HL-60 (cell line): ENCODE measurements at regions not wholly inside any gene's neighbourhood (a gene's known extent, or its start where the extent isn't known, plus 50 kb on each side); places are given as distances from the start of the nearest gene placed in this dataset.
A peak's percentile ranks its signal among the peaks of the same experiment; 100 is the strongest.

ENCODE experiments used
- DNase-seq, 2 experiments: peaks; one replicate each; pipeline ENCODE4 v3.0.0-alpha.2; 2010 to 2020; ENCODE audit warnings: low read depth in 1 of 2, low spot score in 1 of 2
- H3K27ac ChIP-seq: fragments of 250-450 bp; sonication (Bioruptor Pico); replicated peaks from 2 replicates; pipeline ENCODE4 v1.5.1; 2020; ENCODE audit warnings: mild to moderate bottlenecking, moderate library complexity
- H3K27me3 ChIP-seq: fragments of 250-450 bp; sonication (Bioruptor Pico); 2 replicates; pipeline ENCODE4 v1.5.1; 2021; ENCODE audit warnings: mild to moderate bottlenecking, moderate library complexity; ENCODE audit not compliant: insufficient read depth, poor library complexity, severe bottlenecking
- H3K4me3 ChIP-seq: replicated peaks from 2 replicates; pipeline ENCODE4 v1.5.1; 2011; ENCODE audit warnings: mild to moderate bottlenecking, control low read depth, low read length; ENCODE audit not compliant: insufficient read depth
- GABPA ChIP-seq: IDR thresholded peaks from 2 replicates; pipeline ENCODE4 v1.6.1; 2012; ENCODE audit warnings: low read depth
- POLR2AphosphoS5 ChIP-seq: IDR thresholded peaks from 2 replicates; pipeline ENCODE4 v1.6.1; 2012; ENCODE audit warnings: low read depth
- SPI1 ChIP-seq: IDR thresholded peaks from 2 replicates; pipeline ENCODE4 v1.6.1; 2012; ENCODE audit warnings: low read depth, mild to moderate bottlenecking, borderline replicate concordance
- TF ChIP-seq, protein P1 (sequence below): IDR thresholded peaks from 2 replicates; pipeline ENCODE4 v1.6.1; 2012; ENCODE audit warnings: low read depth; ENCODE audit not compliant: insufficient replicate concordance
- TF ChIP-seq, protein P2 (sequence below): IDR thresholded peaks from one replicate; pipeline ENCODE4 v1.5.1; 2011; ENCODE audit warnings: low read length, control low read depth, inconsistent platforms; ENCODE audit not compliant: insufficient read depth

GRCh38 chr4:14529653-14530052 lies 472.6 kb upstream of the CPEB2 start:
- H3K27me3 ChIP-seq: no peaks in the 10 kb centered on the region
- H3K4me3 ChIP-seq: no peak overlapping the region
- TF ChIP-seq SPI1: peak; percentile 86
- TF ChIP-seq GABPA: no peak
- DNase-seq: peak in 1 of 2 experiments; percentile 57
- no peak overlapping the region for H3K27ac ChIP-seq

DNA sequence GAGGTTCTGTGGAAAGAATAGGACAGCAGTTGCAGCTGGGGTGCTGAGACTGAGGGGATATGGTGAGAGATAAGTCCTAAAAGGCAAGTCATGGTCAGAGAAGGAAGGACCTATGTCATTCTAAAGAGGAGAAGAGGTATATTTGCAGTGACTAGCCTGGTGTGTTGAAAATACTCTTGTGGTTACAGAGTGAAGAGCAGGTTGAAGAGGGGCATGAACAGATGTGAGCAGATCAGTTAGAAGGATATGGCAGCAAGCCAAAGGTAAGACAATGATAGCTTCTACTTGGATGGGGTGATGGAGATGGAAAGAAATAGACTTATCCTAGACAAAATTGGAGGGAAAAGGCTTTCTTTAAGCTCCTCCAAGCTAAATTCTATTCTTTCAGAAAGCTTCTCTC lies 469.8 kb upstream of the CPEB2 start:
- TF ChIP-seq, protein P1, sequence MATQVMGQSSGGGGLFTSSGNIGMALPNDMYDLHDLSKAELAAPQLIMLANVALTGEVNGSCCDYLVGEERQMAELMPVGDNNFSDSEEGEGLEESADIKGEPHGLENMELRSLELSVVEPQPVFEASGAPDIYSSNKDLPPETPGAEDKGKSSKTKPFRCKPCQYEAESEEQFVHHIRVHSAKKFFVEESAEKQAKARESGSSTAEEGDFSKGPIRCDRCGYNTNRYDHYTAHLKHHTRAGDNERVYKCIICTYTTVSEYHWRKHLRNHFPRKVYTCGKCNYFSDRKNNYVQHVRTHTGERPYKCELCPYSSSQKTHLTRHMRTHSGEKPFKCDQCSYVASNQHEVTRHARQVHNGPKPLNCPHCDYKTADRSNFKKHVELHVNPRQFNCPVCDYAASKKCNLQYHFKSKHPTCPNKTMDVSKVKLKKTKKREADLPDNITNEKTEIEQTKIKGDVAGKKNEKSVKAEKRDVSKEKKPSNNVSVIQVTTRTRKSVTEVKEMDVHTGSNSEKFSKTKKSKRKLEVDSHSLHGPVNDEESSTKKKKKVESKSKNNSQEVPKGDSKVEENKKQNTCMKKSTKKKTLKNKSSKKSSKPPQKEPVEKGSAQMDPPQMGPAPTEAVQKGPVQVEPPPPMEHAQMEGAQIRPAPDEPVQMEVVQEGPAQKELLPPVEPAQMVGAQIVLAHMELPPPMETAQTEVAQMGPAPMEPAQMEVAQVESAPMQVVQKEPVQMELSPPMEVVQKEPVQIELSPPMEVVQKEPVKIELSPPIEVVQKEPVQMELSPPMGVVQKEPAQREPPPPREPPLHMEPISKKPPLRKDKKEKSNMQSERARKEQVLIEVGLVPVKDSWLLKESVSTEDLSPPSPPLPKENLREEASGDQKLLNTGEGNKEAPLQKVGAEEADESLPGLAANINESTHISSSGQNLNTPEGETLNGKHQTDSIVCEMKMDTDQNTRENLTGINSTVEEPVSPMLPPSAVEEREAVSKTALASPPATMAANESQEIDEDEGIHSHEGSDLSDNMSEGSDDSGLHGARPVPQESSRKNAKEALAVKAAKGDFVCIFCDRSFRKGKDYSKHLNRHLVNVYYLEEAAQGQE: no peak
- no peaks in the 10 kb centered on the region for H3K27me3 ChIP-seq
- no peak overlapping the region for H3K27ac ChIP-seq
- no peak overlapping the region for H3K4me3 ChIP-seq
- no peak for DNase-seq

- Histone ChIP-seq H3K27me3 (no peaks in the 10 kb centered on the region), H3K4me3 (no peak overlapping the region), H3K27ac (no peak overlapping the region)
- no peak for DNase-seq
- TF ChIP-seq POLR2AphosphoS5 (no peak), GABPA (no peak), SPI1 (no peak)
- TF ChIP-seq, protein P1: no peak
- TF ChIP-seq, protein P2, sequence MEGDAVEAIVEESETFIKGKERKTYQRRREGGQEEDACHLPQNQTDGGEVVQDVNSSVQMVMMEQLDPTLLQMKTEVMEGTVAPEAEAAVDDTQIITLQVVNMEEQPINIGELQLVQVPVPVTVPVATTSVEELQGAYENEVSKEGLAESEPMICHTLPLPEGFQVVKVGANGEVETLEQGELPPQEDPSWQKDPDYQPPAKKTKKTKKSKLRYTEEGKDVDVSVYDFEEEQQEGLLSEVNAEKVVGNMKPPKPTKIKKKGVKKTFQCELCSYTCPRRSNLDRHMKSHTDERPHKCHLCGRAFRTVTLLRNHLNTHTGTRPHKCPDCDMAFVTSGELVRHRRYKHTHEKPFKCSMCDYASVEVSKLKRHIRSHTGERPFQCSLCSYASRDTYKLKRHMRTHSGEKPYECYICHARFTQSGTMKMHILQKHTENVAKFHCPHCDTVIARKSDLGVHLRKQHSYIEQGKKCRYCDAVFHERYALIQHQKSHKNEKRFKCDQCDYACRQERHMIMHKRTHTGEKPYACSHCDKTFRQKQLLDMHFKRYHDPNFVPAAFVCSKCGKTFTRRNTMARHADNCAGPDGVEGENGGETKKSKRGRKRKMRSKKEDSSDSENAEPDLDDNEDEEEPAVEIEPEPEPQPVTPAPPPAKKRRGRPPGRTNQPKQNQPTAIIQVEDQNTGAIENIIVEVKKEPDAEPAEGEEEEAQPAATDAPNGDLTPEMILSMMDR: no peak
These were observed 463.0 kb upstream of the CPEB2 start for GRCh38 chr4:14539246-14539645.

DNA sequence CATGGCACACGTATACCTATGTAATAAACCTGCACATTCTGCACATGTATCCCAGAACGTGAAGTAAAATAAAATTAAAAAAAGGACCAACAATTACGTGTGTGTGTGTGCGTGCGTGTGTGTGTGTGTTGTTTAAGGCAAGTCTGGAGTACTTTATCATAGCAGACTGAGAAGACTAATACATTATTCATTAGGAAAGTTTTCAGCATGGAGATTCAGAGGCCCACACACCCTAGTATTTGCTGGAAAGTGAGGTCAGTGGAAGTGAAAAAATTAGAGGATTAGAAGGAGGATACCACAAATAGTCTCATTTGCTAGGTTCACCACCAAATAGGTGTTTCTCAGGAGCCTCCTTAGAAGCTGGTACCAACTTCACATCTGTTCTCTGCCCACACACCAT lies 457.1 kb upstream of the CPEB2 start:
- DNase-seq: no peak
- no peaks in the 10 kb centered on the region for H3K27me3 ChIP-seq
- no peak overlapping the region for H3K4me3 ChIP-seq
- no peak overlapping the region for H3K27ac ChIP-seq
- TF ChIP-seq SPI1 (no peak), POLR2AphosphoS5 (no peak), GABPA (no peak)
- TF ChIP-seq, protein P1: no peak
- TF ChIP-seq, protein P2: no peak
